Esophagus squamous epithelium (tissue), 5 donors: ENCODE measurements at regions not wholly inside any gene's neighbourhood (a gene's known extent, or its start where the extent isn't known, plus 50 kb on each side); places are given as distances from the start of the nearest gene placed in this dataset.

Experiments
- DNase-seq: peaks from one replicate; lab custom pipeline; 2025; lab: John Stamatoyannopoulos, UW
- H3K27ac ChIP-seq, 4 donors: fragments of 200-600 bp; sonication (generic); one replicate each; pipeline ENCODE4 v1.5.1; 2016 to 2019; ENCODE audit warnings: mild to moderate bottlenecking in 1 of 4
- H3K27me3 ChIP-seq, 4 donors: fragments of 200-600 bp; sonication (generic); 1 replicate in 3 of 4; 2 replicates in 1 of 4; pipeline versions ENCODE4 v1.5.1 to v1.6.0; 2017 to 2021; ENCODE audit warnings: antibody characterized with exemption in 1 of 4
- H3K36me3 ChIP-seq, 3 donors: fragments of 200-600 bp; sonication (generic); one replicate each; pipeline ENCODE4 v1.5.1; 2016 to 2019
- H3K4me1 ChIP-seq, 3 donors: fragments of 200-600 bp; sonication (generic); one replicate each; pipeline ENCODE4 v1.5.1; 2017 to 2019
- H3K4me3 ChIP-seq, 4 donors: fragments of 200-600 bp; sonication (generic); 1 replicate in 3 of 4; 2 replicates in 1 of 4; pipeline ENCODE4 v1.5.1; 2016 to 2019; ENCODE audit warnings: mild to moderate bottlenecking in 2 of 4, moderate library complexity in 1 of 4
- H3K9me3 ChIP-seq, 3 donors: fragments of 200-600 bp; sonication (generic); one replicate each; pipeline ENCODE4 v1.5.1; 2016 to 2019
- CTCF ChIP-seq, 6 experiments: fragments of 450-650 bp in 4 of 6; fragments of 200-600 bp in 2 of 6; sonication (generic) in 2 of 6; IDR thresholded peaks; one replicate each; pipeline ENCODE4 v1.5.1; 2016 to 2019; ENCODE audit warnings: antibody characterized with exemption in 6 of 6, mild to moderate bottlenecking in 4 of 6, moderate library complexity in 4 of 6
- POLR2A ChIP-seq, 4 donors: fragments of 450-650 bp; IDR thresholded peaks; one replicate each; pipeline ENCODE4 v1.6.1; 2017; ENCODE audit warnings: antibody characterized with exemption in 4 of 4, mild to moderate bottlenecking in 4 of 4, moderate library complexity in 3 of 4
- WGBS, 2 donors: methylation state at CpG; one replicate each; pipeline ENCODE4 v1.1.5; 2018; 5-methylcytosine and 5-hydroxymethylcytosine counted together
- intact Hi-C: fragments of 100-400 bp; cut with DNase I; formaldehyde crosslinking; loops from one replicate; pipeline ENCODE4 v1.15.0; 2022
- donor health status: DM: yes; HTN: yes; CAD: no.

GRCh38 chr4:43352859-43353258 is 460.3 kb downstream of the GRXCR1 start:
- no peaks in the 10 kb centered on the region for H3K9me3 ChIP-seq
- 40 to 55% methylated on average over 3 of the region's 3 CpGs for WGBS, 2 donors
- no peak for TF ChIP-seq CTCF (IDR thresholded peaks at IDR 0.05)
- TF ChIP-seq POLR2A (IDR thresholded peaks at IDR 0.05), result no peak
- no peaks in the 10 kb centered on the region for H3K27me3 ChIP-seq
- no peak for DNase-seq
- no peaks in the 10 kb centered on the region for H3K36me3 ChIP-seq
- no peaks in the 10 kb centered on the region for H3K4me1 ChIP-seq
- intact Hi-C loops, result no loop called here
- no peak overlapping the region for H3K4me3 ChIP-seq
- H3K27ac ChIP-seq, result no peak overlapping the region

GRCh38 chr4:43353552-43353951 is 461.0 kb downstream of the GRXCR1 start:
- intact Hi-C loops, result no loop called here
- 52 to 53% methylated on average over 1 of the region's 1 CpG for WGBS, 2 donors

GRCh38 chr4:43356786-43357185 is 464.3 kb downstream of the GRXCR1 start:
- no peaks in the 10 kb centered on the region for H3K36me3 ChIP-seq
- no peaks in the 10 kb centered on the region for H3K4me1 ChIP-seq
- intact Hi-C loops, result no loop called here
- DNase-seq, result no peak
- H3K9me3 ChIP-seq, result no peaks in the 10 kb centered on the region
- H3K27ac ChIP-seq, result no peak overlapping the region
- H3K4me3 ChIP-seq, result no peak overlapping the region
- H3K27me3 ChIP-seq, result no peaks in the 10 kb centered on the region
- WGBS, 2 donors, result 53 to 58% methylated on average over 3 of the region's 3 CpGs
- TF ChIP-seq POLR2A (IDR thresholded peaks at IDR 0.05), result no peak
- no peak for TF ChIP-seq CTCF (IDR thresholded peaks at IDR 0.05)

More at GRCh38 chr4:43353552-43353951, 461.0 kb downstream of the GRXCR1 start:
- Histone ChIP-seq H3K27ac (no peak overlapping the region), H3K9me3 (no peaks in the 10 kb centered on the region), H3K27me3 (no peaks in the 10 kb centered on the region), H3K36me3 (no peaks in the 10 kb centered on the region), H3K4me1 (no peaks in the 10 kb centered on the region), H3K4me3 (no peak overlapping the region)
- TF ChIP-seq CTCF (IDR thresholded peaks at IDR 0.05) (no peak), POLR2A (IDR thresholded peaks at IDR 0.05) (no peak)
- DNase-seq, result no peak

GRCh38 chr4:43357252-43357974 is 464.9 kb downstream of the GRXCR1 start:
- Histone ChIP-seq H3K27ac (no peak overlapping the region), H3K27me3 (no peaks in the 10 kb centered on the region), H3K9me3 (no peaks in the 10 kb centered on the region), H3K36me3 (no peaks in the 10 kb centered on the region), H3K4me3 (no peak overlapping the region), H3K4me1 (no peaks in the 10 kb centered on the region)
- 58 to 73% methylated on average over 2 of the region's 2 CpGs for WGBS, 2 donors
- intact Hi-C loops, result no loop called here
- TF ChIP-seq POLR2A (IDR thresholded peaks at IDR 0.05), result no peak
- TF ChIP-seq CTCF (IDR thresholded peaks at IDR 0.05), result no peak
- no peak for DNase-seq

GRCh38 chr4:43360296-43360695 is 467.8 kb downstream of the GRXCR1 start:
- H3K4me1 ChIP-seq, result no peaks in the 10 kb centered on the region
- 13 to 39% methylated on average over 2 of the region's 2 CpGs for WGBS, 2 donors
- no peaks in the 10 kb centered on the region for H3K9me3 ChIP-seq
- H3K36me3 ChIP-seq, result no peaks in the 10 kb centered on the region
- H3K27ac ChIP-seq, result no peak overlapping the region
- TF ChIP-seq CTCF (IDR thresholded peaks at IDR 0.05) (no peak), POLR2A (IDR thresholded peaks at IDR 0.05) (no peak)
- no peak for DNase-seq
- H3K4me3 ChIP-seq, result no peak overlapping the region
- intact Hi-C loops, result no loop called here
- H3K27me3 ChIP-seq, result no peaks in the 10 kb centered on the region
